ENCODE measurements at regions not wholly inside any gene's neighbourhood (a gene's known extent, or its start where the extent isn't known, plus 50 kb on each side); places are given as distances from the start of the nearest gene placed in this dataset.

DNA sequence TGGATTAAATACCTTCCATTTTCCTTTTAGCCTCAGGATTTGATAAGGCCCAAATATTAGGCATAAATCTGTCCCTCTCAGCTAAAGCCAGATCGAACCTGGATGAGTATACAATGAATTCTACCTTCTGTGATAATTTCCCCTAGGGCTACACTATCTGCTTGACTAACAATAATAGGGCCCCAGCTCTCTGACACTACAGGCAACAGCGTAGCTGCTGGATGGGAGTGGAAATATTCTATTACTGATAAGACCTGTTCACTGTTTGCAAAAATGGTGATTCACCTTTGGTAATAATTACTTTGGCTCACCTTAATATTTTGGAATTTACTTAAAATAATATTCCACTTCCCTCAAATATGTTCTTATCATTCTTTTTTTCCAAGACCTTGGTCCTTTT lies 644.2 kb upstream of the SEMA6A start:
- H3K27ac ChIP-seq, result no peak overlapping the region
- TF ChIP-seq ZFX (IDR thresholded peaks at IDR 0.05; ENCODE audit: borderline replicate concordance), result no peak
- TF ChIP-seq, protein P1, sequence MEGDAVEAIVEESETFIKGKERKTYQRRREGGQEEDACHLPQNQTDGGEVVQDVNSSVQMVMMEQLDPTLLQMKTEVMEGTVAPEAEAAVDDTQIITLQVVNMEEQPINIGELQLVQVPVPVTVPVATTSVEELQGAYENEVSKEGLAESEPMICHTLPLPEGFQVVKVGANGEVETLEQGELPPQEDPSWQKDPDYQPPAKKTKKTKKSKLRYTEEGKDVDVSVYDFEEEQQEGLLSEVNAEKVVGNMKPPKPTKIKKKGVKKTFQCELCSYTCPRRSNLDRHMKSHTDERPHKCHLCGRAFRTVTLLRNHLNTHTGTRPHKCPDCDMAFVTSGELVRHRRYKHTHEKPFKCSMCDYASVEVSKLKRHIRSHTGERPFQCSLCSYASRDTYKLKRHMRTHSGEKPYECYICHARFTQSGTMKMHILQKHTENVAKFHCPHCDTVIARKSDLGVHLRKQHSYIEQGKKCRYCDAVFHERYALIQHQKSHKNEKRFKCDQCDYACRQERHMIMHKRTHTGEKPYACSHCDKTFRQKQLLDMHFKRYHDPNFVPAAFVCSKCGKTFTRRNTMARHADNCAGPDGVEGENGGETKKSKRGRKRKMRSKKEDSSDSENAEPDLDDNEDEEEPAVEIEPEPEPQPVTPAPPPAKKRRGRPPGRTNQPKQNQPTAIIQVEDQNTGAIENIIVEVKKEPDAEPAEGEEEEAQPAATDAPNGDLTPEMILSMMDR (IDR thresholded peaks at IDR 0.05), result no peak

DNA sequence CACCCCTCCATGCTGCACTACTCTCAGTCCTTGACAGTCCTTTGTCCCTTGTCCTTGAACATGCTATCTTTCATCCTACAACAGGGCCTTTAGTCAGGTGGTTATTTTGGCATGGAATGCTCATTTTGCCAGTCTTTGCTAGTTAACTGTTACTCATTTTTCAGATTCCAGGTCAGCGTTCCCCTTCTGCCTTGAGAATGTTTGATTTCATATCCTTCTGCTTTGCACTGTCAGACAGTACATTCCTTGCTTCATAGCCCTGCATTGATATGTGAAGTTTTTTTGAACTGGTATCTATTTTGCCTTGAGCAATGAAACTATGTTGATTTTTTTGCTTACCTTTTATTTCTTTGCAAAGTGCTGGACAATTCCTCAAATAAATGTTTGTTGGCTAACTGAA lies 638.2 kb upstream of the SEMA6A start:
- H3K27ac ChIP-seq, result no peak overlapping the region
- no peak for TF ChIP-seq ZFX (IDR thresholded peaks at IDR 0.05; ENCODE audit: borderline replicate concordance)
- TF ChIP-seq, protein P1 (IDR thresholded peaks at IDR 0.05), result no peak

DNA sequence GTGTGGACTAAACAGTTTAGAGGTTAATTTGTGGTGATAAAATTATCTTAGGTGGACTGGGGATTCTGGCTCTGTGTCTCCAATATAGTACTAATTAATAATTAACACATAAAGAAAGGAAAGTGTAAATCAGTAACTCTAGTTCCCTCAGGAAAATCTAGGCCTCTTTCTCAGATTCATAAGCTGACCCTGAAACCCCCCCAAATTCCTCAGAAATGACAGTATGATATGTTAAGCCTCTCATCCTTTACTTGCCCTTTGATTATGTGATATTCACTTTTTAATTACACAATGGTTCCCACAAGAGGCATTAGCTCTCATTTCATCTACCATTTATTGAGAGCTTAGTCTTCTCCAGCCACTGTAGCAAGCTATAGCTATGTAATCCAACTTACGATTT lies 636.2 kb upstream of the SEMA6A start:
- no peak overlapping the region for H3K27ac ChIP-seq
- TF ChIP-seq ZFX (IDR thresholded peaks at IDR 0.05; ENCODE audit: borderline replicate concordance), result no peak
- TF ChIP-seq, protein P1 (IDR thresholded peaks at IDR 0.05), result no peak

DNA sequence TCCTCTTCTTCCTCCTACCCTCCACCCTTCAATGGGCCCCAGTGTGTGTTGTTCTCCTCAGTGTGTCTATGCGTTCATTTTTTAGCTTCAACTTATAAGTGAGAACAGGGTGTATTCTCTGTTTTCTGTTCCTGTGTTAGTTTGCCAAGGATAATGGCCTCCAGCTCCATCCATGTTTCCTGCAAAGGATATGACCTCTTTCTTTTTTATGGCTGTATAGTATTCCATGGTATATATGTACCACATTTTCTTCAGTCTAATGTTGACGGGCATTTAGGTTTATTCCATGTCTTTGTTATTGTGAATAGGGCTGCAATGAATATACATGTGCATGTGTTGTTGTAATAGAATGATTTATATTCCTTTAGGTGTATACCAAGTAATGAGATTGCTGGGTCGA lies 634.9 kb upstream of the SEMA6A start:
- H3K27ac ChIP-seq, result no peak overlapping the region

DNA sequence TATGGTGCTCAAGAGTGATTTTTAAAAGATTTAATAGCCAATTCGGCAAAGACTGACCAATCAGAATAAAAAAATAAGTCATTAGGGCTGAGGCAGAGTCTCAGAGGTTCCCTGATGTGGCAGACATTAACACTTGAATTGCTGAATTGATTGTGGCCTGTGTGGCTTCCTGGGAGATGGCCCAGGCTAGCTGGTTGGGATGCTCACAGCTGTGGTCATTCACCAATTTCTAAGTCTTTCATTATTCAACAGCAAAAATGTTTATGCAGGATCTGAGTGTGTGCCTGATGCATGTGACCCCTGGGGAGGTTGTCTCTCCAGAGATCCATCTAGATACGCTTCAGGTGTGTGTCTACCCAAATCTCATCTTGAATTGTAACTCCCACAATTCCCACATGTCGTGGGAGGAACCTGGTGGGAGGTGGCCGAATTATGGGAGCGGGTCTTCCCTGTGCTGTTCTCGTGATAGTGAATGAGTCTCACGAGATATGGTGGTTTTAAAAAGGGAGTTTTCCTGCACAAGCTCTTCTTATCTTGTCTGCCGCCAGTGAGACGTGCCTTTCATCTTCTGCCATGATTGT lies 632.6 kb upstream of the SEMA6A start:
- TF ChIP-seq ZFX (IDR thresholded peaks at IDR 0.05; ENCODE audit: borderline replicate concordance), result no peak
- TF ChIP-seq, protein P1 (IDR thresholded peaks at IDR 0.05), result no peak
- no peak overlapping the region for H3K27ac ChIP-seq

More for the DNA sequence above, 634.9 kb upstream of the SEMA6A start:
- TF ChIP-seq, protein P1 (IDR thresholded peaks at IDR 0.05), result no peak
- TF ChIP-seq ZFX (IDR thresholded peaks at IDR 0.05; ENCODE audit: borderline replicate concordance), result no peak

DNA sequence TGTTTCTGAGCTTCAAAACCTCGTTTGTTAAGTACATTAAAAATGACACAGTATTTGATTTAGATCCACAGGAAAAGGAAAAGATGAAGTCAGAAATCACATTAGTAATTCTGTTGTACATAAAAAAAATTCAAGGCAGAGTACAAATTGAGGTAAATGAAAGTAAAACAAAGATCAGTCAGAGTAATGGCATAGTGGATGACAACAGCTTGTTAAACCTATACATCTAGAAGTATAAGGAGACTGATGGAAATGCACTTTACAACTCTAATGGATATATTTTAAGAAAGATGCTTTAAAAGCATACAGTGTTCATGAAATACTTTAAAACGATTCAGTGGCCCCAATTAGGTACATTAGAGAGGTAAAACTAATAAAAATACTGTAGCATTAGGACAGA lies 631.3 kb upstream of the SEMA6A start:
- no peak for TF ChIP-seq ZFX (IDR thresholded peaks at IDR 0.05; ENCODE audit: borderline replicate concordance)
- H3K27ac ChIP-seq, result no peak overlapping the region

DNA sequence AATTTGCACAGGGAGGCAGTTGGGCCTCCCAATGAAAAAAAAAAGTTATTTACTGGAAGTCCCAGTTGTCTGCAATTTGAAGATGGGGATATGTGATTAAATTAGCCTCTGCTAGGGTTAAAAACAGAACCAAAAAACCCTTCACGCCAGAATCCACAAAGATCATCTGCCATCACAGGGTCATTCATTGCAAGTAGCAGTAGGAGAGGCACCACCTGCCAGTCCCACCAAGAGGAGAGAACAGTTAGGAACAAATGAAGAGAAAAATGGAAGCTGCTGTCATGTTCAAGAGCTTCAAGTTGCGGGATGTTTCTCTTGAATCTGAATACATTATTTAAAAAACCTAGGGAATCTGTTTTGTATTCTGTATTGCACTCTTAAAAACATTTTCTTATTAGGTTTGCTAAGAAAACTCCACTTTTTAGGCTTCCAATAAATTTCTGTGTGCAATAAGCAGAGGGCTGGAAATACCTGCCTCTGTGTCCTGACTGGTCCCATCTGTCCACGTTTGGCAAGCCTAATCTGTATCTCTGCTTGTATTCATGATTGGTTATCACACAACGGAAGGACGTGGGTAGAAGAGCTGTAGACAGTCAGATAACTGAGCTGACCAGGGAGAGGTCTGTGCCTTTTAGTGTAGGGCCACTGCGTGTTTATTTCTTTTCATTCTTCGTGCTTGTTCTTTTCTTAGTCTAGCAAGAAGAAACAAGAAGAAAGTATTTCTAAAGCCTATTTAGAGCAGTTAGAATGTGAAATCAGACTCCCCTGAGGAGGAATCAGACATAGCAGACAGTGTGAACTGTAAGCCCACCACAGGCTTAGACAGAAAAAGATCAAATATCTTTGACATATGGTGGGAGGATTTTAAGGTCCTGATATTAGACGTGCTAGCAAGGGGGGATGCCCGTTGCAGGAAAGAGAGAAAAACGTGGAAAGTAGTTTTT lies 630.6 kb upstream of the SEMA6A start:
- no peak overlapping the region for H3K27ac ChIP-seq
- TF ChIP-seq, protein P1 (IDR thresholded peaks at IDR 0.05), result no peak
- no peak for TF ChIP-seq ZFX (IDR thresholded peaks at IDR 0.05; ENCODE audit: borderline replicate concordance)

Measured in 22Rv1 (cell line).